ENCODE measurements at regions not wholly inside any gene's neighbourhood (a gene's known extent, or its start where the extent isn't known, plus 50 kb on each side); places are given as distances from the start of the nearest gene placed in this dataset.

GRCh38 chr2:41764919-41765318 lies 282.9 kb upstream of the PKDCC start:
- TF ChIP-seq SP1 (IDR thresholded peaks at IDR 0.05) = no peak
- TF ChIP-seq RXRA (IDR thresholded peaks at IDR 0.05) = no peak
- TF ChIP-seq YY1 (IDR thresholded peaks at IDR 0.05) = no peak
- peak; percentile 25 for TF ChIP-seq CTCF (IDR thresholded peaks at IDR 0.05; ENCODE audit: low read depth, low read length, missing input control)
- no peak for TF ChIP-seq JUND (IDR thresholded peaks at IDR 0.05)
